IPS-15b (cell line): ENCODE measurements at regions not wholly inside any gene's neighbourhood (a gene's known extent, or its start where the extent isn't known, plus 50 kb on each side); places are given as distances from the start of the nearest gene placed in this dataset.

Experiments used
- H3K27me3 ChIP-seq: one replicate; pipeline ENCODE4 v1.6.1; 2013; ENCODE audit warnings: low read length; ENCODE audit not compliant: control insufficient read depth, insufficient read depth
- H3K36me3 ChIP-seq: one replicate; pipeline ENCODE4 v1.6.1; 2013; ENCODE audit warnings: low read length; ENCODE audit not compliant: control insufficient read depth, insufficient read depth
- H3K4me1 ChIP-seq: one replicate; pipeline ENCODE4 v1.6.1; 2013; ENCODE audit warnings: mild to moderate bottlenecking, low read length; ENCODE audit not compliant: control insufficient read depth, insufficient read depth
- H3K4me3 ChIP-seq: one replicate; pipeline ENCODE4 v1.5.1; 2013; ENCODE audit warnings: low read depth, low read length
- H3K9ac ChIP-seq: one replicate; pipeline ENCODE4 v1.6.1; 2013; ENCODE audit warnings: low read depth, mild to moderate bottlenecking, low read length
- H3K9me3 ChIP-seq: one replicate; pipeline ENCODE4 v1.6.1; 2013; ENCODE audit warnings: mild to moderate bottlenecking, low read length; ENCODE audit not compliant: control insufficient read depth, insufficient read depth

GRCh38 chr5:166074582-166075481 lies 2216.6 kb upstream of the WWC1 start:
- Histone ChIP-seq H3K9me3 (no peaks in the 10 kb centered on the region), H3K4me3 (peak overlapping the region; percentile 35), H3K27me3 (no peaks in the 10 kb centered on the region), H3K9ac (peak overlapping the region; percentile 47), H3K36me3 (no peaks in the 10 kb centered on the region), H3K4me1 (peaks cover 23% of the 10 kb centered on the region)

GRCh38 chr5:166083183-166083959 lies 2208.1 kb upstream of the WWC1 start:
- no peaks in the 10 kb centered on the region for H3K27me3 ChIP-seq
- no peak overlapping the region for H3K9ac ChIP-seq
- H3K9me3 ChIP-seq, result no peaks in the 10 kb centered on the region

GRCh38 chr5:166086568-166086967 lies 2204.9 kb upstream of the WWC1 start:
- H3K36me3 ChIP-seq, result no peaks in the 10 kb centered on the region
- no peak overlapping the region for H3K4me3 ChIP-seq
- no peaks in the 10 kb centered on the region for H3K27me3 ChIP-seq
- H3K9ac ChIP-seq, result no peak overlapping the region
- H3K4me1 ChIP-seq, result peaks cover 22% of the 10 kb centered on the region
- H3K9me3 ChIP-seq, result no peaks in the 10 kb centered on the region

More at GRCh38 chr5:166083183-166083959, 2208.1 kb upstream of the WWC1 start:
- no peak overlapping the region for H3K4me3 ChIP-seq
- no peaks in the 10 kb centered on the region for H3K36me3 ChIP-seq
- H3K4me1 ChIP-seq, result peaks cover 16% of the 10 kb centered on the region

- H3K36me3 ChIP-seq, result no peaks in the 10 kb centered on the region
- peaks cover 22% of the 10 kb centered on the region for H3K4me1 ChIP-seq
- no peaks in the 10 kb centered on the region for H3K27me3 ChIP-seq
- no peaks in the 10 kb centered on the region for H3K9me3 ChIP-seq
- H3K4me3 ChIP-seq, result no peak overlapping the region
- no peak overlapping the region for H3K9ac ChIP-seq
Measured at GRCh38 chr5:166088389-166089039, 2202.9 kb upstream of the WWC1 start.

- peaks cover 5% of the 10 kb centered on the region for H3K9me3 ChIP-seq
Measured at GRCh38 chr5:166091931-166092330, 2199.5 kb upstream of the WWC1 start.

GRCh38 chr5:166093312-166093711 lies 2198.1 kb upstream of the WWC1 start:
- Histone ChIP-seq H3K4me3 (no peak overlapping the region), H3K36me3 (no peaks in the 10 kb centered on the region), H3K9me3 (peaks cover 5% of the 10 kb centered on the region), H3K27me3 (no peaks in the 10 kb centered on the region), H3K4me1 (peaks cover 6% of the 10 kb centered on the region), H3K9ac (no peak overlapping the region)

More at GRCh38 chr5:166091931-166092330, 2199.5 kb upstream of the WWC1 start:
- Histone ChIP-seq H3K4me3 (no peak overlapping the region), H3K4me1 (peaks cover 10% of the 10 kb centered on the region), H3K36me3 (no peaks in the 10 kb centered on the region), H3K27me3 (no peaks in the 10 kb centered on the region), H3K9ac (no peak overlapping the region)

- Histone ChIP-seq H3K4me1 (no peaks in the 10 kb centered on the region), H3K9ac (no peak overlapping the region), H3K36me3 (no peaks in the 10 kb centered on the region), H3K9me3 (peaks cover 13% of the 10 kb centered on the region), H3K4me3 (no peak overlapping the region), H3K27me3 (no peaks in the 10 kb centered on the region)
Measured at GRCh38 chr5:166102947-166103346, 2188.5 kb upstream of the WWC1 start.

- H3K9me3 ChIP-seq, result no peaks in the 10 kb centered on the region
- H3K4me1 ChIP-seq, result no peaks in the 10 kb centered on the region
- H3K9ac ChIP-seq, result no peak overlapping the region
- H3K4me3 ChIP-seq, result no peak overlapping the region
- H3K27me3 ChIP-seq, result no peaks in the 10 kb centered on the region
- H3K36me3 ChIP-seq, result no peaks in the 10 kb centered on the region
Measured at GRCh38 chr5:166111021-166111420, 2180.4 kb upstream of the WWC1 start.

GRCh38 chr5:166117072-166118066 lies 2174.1 kb upstream of the WWC1 start:
- Histone ChIP-seq H3K9me3 (no peaks in the 10 kb centered on the region), H3K27me3 (no peaks in the 10 kb centered on the region), H3K4me1 (no peaks in the 10 kb centered on the region)

GRCh38 chr5:166119506-166119905 lies 2171.9 kb upstream of the WWC1 start:
- Histone ChIP-seq H3K4me3 (no peak overlapping the region), H3K9me3 (no peaks in the 10 kb centered on the region), H3K27me3 (no peaks in the 10 kb centered on the region), H3K9ac (no peak overlapping the region), H3K36me3 (no peaks in the 10 kb centered on the region), H3K4me1 (no peaks in the 10 kb centered on the region)

More at GRCh38 chr5:166117072-166118066, 2174.1 kb upstream of the WWC1 start:
- no peaks in the 10 kb centered on the region for H3K36me3 ChIP-seq
- no peak overlapping the region for H3K4me3 ChIP-seq
- no peak overlapping the region for H3K9ac ChIP-seq
